Lung (tissue), 11 donors: ENCODE measurements at regions not wholly inside any gene's neighbourhood (a gene's known extent, or its start where the extent isn't known, plus 50 kb on each side); places are given as distances from the start of the nearest gene placed in this dataset.

ENCODE experiments used
- ATAC-seq: fragments of 200-7000 bp; cut with Tn5 transposase; one replicate; pipeline ENCODE4 v1.9.1; 2020; ENCODE audit warnings: moderate number of reproducible peaks; ENCODE audit not compliant: insufficient read depth, low FRiP score
- DNase-seq, 3 donors: peaks; one replicate each; pipeline ENCODE4 v3.0.0-alpha.2; 2013 to 2017
- H3K27ac ChIP-seq, 2 donors: one replicate each; pipeline ENCODE4 v1.5.1; 2013; ENCODE audit warnings: mild to moderate bottlenecking in 2 of 2, moderate library complexity in 2 of 2, control low read depth in 1 of 2, inconsistent platforms in 1 of 2, low read depth in 1 of 2, low read length in 1 of 2
- H3K27me3 ChIP-seq, 3 donors: one replicate each; pipeline ENCODE4 v1.5.1; 2013; ENCODE audit warnings: low read length in 2 of 3; ENCODE audit not compliant: control insufficient read depth in 3 of 3, insufficient read depth in 3 of 3
- H3K36me3 ChIP-seq, 4 donors: one replicate each; pipeline ENCODE4 v1.5.1; 2013; ENCODE audit warnings: low read length in 4 of 4, mild to moderate bottlenecking in 1 of 4, moderate library complexity in 1 of 4; ENCODE audit not compliant: control insufficient read depth in 4 of 4, insufficient read depth in 4 of 4
- H3K4me1 ChIP-seq, 5 donors: one replicate each; pipeline ENCODE4 v1.5.1; 2013; ENCODE audit warnings: low read length in 5 of 5, mild to moderate bottlenecking in 2 of 5, moderate library complexity in 1 of 5; ENCODE audit not compliant: control insufficient read depth in 5 of 5, insufficient read depth in 5 of 5
- H3K4me3 ChIP-seq: one replicate; pipeline ENCODE4 v1.5.1; 2013; ENCODE audit warnings: mild to moderate bottlenecking, control low read depth, moderate library complexity
- H3K9ac ChIP-seq, 2 donors: one replicate each; pipeline ENCODE4 v1.5.1; 2013; ENCODE audit warnings: low read length in 2 of 2, control low read depth in 1 of 2; ENCODE audit not compliant: insufficient read depth in 1 of 2
- H3K9me3 ChIP-seq, 4 donors: one replicate each; pipeline ENCODE4 v1.5.1; 2013; ENCODE audit warnings: low read length in 3 of 4, mild to moderate bottlenecking in 1 of 4, moderate library complexity in 1 of 4; ENCODE audit not compliant: control insufficient read depth in 4 of 4, insufficient read depth in 3 of 4
- WGBS, 2 donors: extraction: QIAGEN DNeasy Blood & Tissue Kit; methylation state at CpG; one replicate each; pipeline ENCODE4 v1.1.7; 2013; 5-methylcytosine and 5-hydroxymethylcytosine counted together
- TF ChIP-seq, protein P1 (sequence below): IDR thresholded peaks from 2 replicates; pipeline ENCODE4 v1.5.1; 2012; ENCODE audit warnings: mild to moderate bottlenecking; ENCODE audit errors: control extremely low read depth, extremely low read depth
- donor health status: control.
- donor health status: control.
- donor health status: Bipolar disorder and iron deficiency.
- donor health status: healthy.
- donor health status: DM: yes; HTN: yes; CAD: no.

DNA sequence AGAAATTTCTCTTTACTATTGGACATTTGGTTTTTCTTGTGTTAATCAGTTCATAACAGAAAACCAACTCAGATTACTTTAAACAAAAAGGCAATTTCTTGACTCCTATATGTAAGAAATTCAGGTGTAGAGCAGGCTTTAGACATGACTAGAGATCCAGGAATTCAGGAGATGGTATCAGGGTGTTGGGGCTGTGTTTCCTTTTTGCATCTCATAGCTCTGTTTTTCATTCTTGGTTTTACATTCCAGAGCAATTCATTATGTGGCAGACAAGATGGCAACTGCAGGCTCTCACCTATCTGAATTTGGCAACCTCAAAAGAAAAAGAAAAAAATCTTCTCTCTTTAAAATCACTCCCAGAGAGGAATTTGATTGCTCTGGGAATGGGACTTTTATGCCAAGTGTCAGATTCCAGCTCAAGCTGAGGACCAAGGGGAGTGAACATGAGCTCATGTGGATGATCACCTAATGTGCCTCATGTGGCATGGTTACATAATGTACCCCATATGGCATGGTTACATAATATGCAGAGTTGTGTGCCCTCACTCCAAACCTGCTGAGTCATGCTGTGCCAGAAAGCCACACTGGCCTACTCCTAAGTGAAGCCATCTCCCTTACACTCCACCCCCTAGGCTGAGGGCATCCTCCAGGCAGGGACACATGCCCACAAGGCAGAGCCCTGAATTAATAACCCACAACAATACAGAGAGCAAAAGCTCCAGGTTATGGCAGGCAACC lies 282.7 kb downstream of the MBD2 start:
- DNase-seq (no peak), ATAC-seq (no peak)
- TF ChIP-seq, protein P1, sequence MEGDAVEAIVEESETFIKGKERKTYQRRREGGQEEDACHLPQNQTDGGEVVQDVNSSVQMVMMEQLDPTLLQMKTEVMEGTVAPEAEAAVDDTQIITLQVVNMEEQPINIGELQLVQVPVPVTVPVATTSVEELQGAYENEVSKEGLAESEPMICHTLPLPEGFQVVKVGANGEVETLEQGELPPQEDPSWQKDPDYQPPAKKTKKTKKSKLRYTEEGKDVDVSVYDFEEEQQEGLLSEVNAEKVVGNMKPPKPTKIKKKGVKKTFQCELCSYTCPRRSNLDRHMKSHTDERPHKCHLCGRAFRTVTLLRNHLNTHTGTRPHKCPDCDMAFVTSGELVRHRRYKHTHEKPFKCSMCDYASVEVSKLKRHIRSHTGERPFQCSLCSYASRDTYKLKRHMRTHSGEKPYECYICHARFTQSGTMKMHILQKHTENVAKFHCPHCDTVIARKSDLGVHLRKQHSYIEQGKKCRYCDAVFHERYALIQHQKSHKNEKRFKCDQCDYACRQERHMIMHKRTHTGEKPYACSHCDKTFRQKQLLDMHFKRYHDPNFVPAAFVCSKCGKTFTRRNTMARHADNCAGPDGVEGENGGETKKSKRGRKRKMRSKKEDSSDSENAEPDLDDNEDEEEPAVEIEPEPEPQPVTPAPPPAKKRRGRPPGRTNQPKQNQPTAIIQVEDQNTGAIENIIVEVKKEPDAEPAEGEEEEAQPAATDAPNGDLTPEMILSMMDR, result no peak
- no peaks in the 10 kb centered on the region for H3K27me3 ChIP-seq
- no peak overlapping the region for H3K4me3 ChIP-seq
- no peak overlapping the region for H3K9ac ChIP-seq
- no peak overlapping the region for H3K27ac ChIP-seq
- H3K9me3 ChIP-seq, result peaks cover 0 to 19% (median 3%) of the 10 kb centered on the region in 4 donors
- H3K36me3 ChIP-seq, result no peaks in the 10 kb centered on the region
- no peaks in the 10 kb centered on the region for H3K4me1 ChIP-seq

DNA sequence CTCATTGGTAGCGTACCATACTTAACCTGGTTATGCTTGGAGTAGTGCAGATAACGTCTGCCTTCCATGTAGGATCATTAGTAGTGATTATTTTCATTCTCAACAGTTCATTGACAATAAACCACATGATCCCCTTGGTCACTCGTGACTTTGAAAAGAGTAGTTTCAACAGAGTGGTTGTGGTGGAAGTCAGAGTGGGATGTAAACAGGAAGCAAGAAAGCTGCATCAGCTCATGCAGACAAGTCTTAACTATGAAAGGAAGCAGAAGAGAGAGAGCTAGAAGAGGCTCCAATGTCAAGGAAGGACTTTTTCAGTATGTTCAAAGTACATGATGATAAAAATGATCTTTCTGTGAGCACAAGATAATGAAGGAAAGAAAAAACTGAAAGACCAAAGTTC lies 287.4 kb downstream of the MBD2 start:
- whole genome bisulfite sequencing, 2 donors, result 58 to 60% methylated on average over 3 of the region's 3 CpGs
- TF ChIP-seq, protein P1, result no peak
- H3K4me1 ChIP-seq, result no peaks in the 10 kb centered on the region

DNA sequence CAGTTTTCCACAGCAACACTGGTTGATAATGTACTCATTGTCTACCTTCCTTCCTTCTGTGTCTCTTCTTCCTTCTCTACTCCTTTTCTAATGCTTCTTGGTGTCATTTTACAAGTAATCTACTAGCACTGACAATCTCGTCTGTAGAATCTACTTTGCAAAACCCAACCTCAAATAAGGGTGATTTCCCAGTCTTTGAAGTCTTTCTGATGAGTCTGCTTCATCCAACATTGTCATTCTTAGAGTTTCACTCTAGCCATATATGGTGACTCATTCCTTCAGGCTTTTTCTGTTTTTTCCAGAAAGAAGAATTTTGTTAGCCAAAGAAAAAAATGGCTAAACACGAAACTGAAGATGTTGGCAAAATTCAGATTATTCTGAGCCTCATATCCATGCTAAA lies 288.7 kb downstream of the MBD2 start:
- H3K4me1 ChIP-seq, result no peaks in the 10 kb centered on the region
- DNase-seq (no peak), ATAC-seq (no peak)
- H3K9ac ChIP-seq, result no peak overlapping the region
- no peaks in the 10 kb centered on the region for H3K9me3 ChIP-seq
- no peak overlapping the region for H3K4me3 ChIP-seq
- H3K36me3 ChIP-seq, result no peaks in the 10 kb centered on the region
- WGBS, 2 donors, result 64 to 76% methylated on average over 2 of the region's 2 CpGs
- H3K27me3 ChIP-seq, result no peaks in the 10 kb centered on the region
- H3K27ac ChIP-seq, result no peak overlapping the region
- TF ChIP-seq, protein P1, result no peak

More for the DNA sequence above, 287.4 kb downstream of the MBD2 start:
- Histone ChIP-seq H3K9ac (no peak overlapping the region), H3K4me3 (no peak overlapping the region), H3K9me3 (peaks cover 0 to under 1% (median 0%) of the 10 kb centered on the region in 4 donors), H3K36me3 (no peaks in the 10 kb centered on the region), H3K27ac (no peak overlapping the region), H3K27me3 (no peaks in the 10 kb centered on the region)
- no peak for ATAC-seq
- DNase-seq, result no peak

DNA sequence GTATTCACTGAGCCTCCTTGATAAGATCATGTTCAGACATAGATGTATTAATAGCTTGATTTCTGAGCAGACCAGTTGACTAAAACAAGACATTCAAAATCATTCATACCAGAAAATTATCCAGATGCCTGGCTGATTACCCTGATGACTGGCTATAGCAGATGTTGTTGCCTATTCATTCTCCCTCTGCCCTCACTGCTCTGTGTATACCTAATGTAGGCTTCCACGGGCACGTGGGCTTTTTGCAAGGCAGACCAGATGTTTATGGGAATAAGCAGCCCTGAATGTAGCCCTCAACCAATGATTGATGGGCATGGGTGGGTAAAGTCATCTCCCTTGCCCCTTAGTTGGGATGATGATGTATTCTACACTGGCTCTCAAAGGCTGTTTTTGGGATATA lies 289.1 kb downstream of the MBD2 start:
- no peak for ATAC-seq
- H3K9ac ChIP-seq, result no peak overlapping the region
- H3K27me3 ChIP-seq, result no peaks in the 10 kb centered on the region
- 83 to 87% methylated on average over 2 of the region's 2 CpGs for WGBS, 2 donors
- H3K36me3 ChIP-seq, result no peaks in the 10 kb centered on the region
- no peak overlapping the region for H3K4me3 ChIP-seq
- no peak for DNase-seq
- no peak overlapping the region for H3K27ac ChIP-seq
- TF ChIP-seq, protein P1, result no peak
- no peaks in the 10 kb centered on the region for H3K4me1 ChIP-seq
- H3K9me3 ChIP-seq, result no peaks in the 10 kb centered on the region
